NCI-H2029 treated with DMSO at 0.1 percent for 48 hours (cell line): ENCODE measurements at regions not wholly inside any gene's neighbourhood (a gene's known extent, or its start where the extent isn't known, plus 50 kb on each side); places are given as distances from the start of the nearest gene placed in this dataset.
"Not testable (repeated sequence)": the region's sequence is repeated elsewhere in the genome, so short reads cannot be mapped to it uniquely, and the experiment has no call there.

ENCODE experiments used
- DNase-seq: peaks from one replicate; lab custom pipeline; 2025; lab: John Stamatoyannopoulos, UW

DNA sequence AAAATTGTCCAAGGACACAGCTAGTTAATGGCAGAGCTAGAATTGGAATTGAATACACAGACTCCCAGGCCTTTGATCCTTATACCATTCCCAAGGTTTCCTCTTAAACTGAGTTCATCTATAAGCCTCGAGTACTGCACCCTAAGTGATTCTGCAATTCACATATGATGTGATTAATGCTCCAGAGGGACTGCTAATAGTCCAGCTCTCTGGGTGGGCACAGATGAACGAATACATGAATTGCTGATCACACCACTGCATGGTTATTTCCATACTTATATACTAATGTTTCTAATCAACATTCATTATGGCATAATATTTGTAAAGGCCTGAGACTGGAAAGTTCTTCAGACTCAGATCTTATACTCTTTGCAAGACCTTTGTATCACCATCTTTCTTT, 101.8 kb downstream of the NUFIP1 start:
- no peak for DNase-seq

DNA sequence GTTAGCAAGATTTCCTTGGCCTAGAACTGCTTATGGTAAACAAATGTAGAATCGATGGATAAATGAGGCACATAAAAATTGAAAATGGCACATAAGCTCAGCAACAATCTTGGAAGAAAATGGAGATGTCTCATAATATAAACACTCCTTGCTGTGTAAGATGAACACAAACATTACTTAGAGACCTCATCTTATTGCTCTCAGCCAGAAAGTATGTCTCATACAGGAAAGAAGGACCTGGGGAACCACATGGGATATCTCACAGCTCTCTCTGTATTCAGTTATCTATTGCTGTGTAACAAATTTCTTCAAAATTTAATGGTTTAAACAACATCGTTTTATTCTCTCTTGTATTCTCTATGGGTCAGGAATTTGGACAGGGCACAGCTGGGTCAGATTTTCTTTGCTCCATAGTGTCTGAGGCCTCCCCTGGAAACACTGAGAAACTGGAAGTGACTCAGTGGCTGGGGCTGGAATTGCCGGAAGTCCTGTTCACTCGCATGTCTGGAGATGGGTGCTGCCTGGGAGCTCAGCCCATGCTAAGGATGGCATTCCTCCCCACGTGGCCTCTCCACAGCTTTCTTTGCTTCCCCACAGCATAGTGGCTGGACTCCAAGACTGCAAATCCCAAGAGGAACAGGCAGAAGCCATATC, 105.1 kb downstream of the NUFIP1 start:
- no peak for DNase-seq

DNA sequence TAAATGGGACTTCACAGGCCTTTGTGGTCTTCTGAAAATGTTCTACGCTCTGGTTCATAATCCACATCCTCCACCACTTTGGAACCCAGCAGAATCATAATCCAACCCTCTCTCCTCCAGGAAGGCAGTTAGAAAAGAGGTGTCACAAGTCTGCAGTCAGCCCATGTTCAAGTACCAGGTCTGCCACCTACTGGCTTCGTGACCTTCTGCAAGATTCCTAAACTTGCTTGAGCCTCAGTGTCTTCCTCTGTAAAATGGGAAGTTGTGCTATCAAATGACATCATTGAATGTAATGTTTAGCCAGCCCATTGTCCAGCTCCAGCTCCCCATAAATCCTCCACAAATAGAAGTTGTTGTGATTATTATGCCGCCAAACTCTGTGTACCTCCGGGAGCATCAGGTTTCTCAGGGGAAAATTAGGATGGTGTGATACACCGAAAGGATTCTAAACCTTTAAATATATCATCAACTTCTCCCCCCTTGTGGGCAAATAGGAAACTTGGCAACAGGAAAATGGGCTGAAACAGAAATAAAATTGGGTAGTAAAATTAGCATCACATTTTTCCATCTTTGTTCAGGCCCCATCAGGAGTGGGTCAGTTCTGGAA, 109.7 kb downstream of the NUFIP1 start:
- DNase-seq: no peak

DNA sequence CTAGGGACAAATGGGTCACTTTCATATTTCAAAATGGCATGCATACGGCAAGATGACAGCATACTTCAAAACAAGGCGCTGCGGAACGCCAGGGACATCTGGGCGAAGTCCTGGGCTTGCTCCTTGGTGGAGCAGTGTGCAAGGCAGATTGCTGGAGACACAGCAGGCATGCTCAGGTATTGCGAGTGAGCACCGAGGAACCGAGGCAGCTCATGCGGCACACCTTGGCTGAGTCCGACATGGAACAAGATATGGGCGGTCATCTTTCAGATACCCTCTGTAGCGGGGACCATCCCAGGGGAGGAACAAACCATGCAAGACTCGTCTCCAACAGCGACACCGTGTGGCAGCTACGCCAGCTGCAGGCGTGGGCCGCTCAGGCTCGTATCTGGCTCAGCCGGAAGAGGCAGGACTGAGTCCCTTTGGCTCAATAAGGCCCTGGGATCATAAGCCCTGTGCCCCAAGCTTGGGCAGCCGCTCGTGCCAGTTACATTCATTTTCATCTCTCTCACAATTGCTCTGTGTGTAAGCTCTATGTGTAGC, 112.4 kb downstream of the NUFIP1 start:
- no peak for DNase-seq

DNA sequence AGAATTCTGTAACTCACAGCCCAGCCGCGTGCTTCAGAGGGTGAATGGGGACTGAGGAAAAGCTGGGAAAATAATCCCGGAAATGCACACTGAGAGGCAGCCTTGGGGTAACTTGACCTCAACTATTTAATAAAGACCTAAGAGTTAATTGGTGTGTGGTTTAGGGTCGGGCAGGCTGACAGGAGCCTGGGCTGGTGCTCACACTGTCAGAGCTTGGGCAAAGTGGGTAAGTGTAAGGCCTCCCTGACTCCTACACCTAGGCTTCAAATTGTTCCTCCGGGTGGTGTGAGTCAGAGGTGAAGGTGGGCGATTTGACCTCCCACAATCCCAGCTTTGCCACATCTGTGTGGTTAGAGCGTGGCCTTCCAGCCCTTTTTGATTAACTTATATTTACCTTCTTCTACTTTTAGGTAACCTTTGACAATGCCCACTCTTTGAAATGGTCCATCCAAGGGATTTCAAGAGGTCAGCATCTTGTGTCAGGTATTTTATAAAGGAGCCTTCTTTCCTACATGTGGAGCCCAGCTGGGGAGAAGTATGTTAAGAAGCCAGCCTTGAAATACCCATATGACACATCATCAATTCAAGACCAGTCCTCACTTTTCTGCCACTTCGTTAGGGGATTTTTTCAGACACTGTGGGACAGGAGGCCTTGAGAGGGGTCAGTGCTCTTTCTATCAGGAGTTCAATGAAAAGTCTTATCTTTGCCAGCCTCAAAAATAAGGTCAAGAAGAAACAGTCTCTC, 114.2 kb downstream of the NUFIP1 start:
- DNase-seq: no peak

- DNase-seq: no peak
Observed at GRCh38 chr13:44874176-44874575, 115.1 kb downstream of the NUFIP1 start.

GRCh38 chr13:44873461-44873860, 115.8 kb downstream of the NUFIP1 start:
- no peak for DNase-seq

GRCh38 chr13:44872751-44873150, 116.5 kb downstream of the NUFIP1 start:
- DNase-seq: no peak

DNA sequence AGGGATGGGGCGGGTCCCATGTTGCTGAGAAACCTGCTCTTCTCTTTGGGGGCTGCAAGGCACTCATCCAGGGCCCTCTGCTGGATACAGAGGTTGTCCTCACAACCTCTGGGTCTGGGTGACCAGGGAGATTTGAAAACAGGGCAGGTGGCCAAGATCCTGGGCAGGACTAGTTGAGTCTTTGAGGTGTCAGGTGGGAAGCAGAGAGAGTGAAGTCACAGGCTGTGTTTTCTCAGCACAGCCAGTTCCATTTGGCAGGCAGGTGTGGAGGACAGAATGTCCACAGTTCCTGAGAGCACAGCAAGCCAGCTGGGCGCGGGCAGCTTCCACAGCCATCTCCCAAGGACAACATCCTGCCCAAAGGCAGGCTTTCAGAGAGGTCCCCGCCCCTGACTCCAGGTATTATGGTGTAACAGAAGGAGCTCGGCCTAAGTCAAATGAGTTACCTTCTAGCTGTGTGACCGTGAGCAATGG, 118.8 kb downstream of the NUFIP1 start:
- no peak for DNase-seq

- no peak for DNase-seq
Observed at GRCh38 chr13:44869167-44869566, 120.1 kb downstream of the NUFIP1 start.

DNA sequence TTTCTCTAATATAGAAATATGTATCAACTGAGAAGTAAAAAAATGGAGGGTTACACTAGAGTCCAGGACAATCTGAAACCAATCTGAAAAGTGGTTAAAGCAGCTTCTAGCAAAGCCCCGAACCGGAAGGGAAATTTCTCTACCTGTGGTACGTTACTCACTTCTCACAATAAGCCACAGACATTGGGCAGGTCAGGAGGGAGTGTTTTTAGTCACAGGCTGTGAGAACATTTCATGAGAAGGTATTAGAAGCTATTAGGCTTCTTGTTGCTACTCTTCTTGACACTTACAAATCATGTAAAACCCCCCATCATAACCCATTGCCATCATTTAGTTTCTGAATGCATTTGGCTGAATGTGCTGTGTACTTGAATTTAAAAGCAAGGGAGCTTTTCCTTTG, 120.9 kb downstream of the NUFIP1 start:
- DNase-seq: no peak

GRCh38 chr13:44867825-44868224, 121.4 kb downstream of the NUFIP1 start:
- DNase-seq: no peak

DNA sequence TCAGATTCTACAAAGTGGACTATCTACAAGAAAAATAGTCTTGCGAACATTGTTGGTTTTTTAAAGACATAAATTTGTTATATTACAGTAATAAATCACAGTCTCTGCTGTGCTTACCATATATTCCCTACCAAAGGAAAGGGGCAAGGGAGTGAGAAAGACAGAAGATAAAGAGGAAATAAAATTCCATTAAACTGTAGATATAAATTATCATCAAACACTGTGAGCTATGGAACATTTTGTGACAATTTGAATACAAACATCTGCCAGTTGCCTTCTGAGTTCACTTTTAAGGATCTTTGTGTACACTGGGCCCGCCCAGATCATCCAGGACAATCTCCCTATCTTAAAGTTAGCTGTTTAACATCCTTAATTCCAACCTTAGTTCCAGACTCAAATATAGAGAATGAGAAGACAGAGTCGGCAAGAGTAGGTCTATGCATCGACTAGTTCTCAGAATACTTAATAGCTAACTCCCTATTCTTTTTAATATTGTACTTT, 122.8 kb downstream of the NUFIP1 start:
- no peak for DNase-seq

DNA sequence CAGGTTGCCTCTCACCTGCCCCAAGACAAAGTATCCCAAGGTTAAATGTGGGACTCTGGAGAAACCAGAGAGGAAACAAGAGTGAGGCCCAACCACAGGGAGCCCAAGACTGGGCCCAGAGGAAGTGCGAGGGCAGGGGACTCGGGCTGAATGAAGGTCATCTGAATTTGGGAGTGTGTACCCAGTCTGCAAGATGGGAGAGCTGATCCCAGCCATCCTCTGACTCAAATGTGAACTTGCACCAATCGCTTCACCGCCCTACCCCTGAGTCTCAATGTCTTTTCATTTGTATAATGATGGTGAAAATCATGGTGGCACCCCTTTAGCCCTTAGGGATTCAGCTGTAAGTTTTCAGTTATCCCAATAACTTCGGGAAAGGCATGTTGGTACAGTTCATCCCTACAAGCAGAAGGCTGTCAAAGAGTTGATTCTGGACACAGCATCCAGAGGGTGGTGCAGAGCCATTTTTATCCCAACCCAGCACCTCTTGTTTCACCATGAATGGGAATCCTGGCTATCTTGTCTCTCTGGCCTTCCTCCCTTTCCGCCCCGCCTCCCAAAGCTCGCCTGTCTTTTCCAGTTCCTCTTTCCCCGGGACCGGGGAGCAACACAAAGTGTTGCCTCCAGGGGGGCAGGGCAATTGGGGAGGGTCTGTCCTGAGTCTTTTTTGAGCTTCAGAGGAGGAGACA, 123.4 kb downstream of the NUFIP1 start:
- DNase-seq: no peak

- DNase-seq: not testable (repeated sequence)
Observed at GRCh38 chr13:44863641-44864040, 125.6 kb downstream of the NUFIP1 start.

- DNase-seq: no peak
Observed at GRCh38 chr13:44860454-44860853, 128.8 kb downstream of the NUFIP1 start.

- DNase-seq: no peak
Observed at GRCh38 chr13:44857736-44858135, 131.5 kb downstream of the NUFIP1 start.

- no peak for DNase-seq
Observed at GRCh38 chr13:44857061-44857460, 132.2 kb downstream of the NUFIP1 start.

DNA sequence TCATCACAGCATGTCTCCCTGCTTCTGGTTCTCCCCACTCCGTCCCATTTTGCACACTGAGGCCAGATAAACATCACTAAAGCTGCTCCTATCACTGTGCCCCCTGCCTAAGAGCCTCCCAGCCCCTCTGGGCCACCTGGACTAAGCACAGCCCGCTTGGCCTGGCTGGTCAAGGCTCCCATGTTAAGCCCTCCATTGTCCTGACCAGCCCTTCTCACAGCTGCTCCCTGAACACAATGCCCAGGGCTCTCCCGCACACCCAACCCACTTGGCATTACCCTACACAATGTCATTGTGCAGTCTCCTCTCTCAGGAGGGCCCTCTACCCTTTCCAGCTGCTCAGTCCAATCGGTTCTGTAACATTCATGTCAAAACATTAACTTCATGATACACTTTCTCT, 133.4 kb downstream of the NUFIP1 start:
- no peak for DNase-seq

DNA sequence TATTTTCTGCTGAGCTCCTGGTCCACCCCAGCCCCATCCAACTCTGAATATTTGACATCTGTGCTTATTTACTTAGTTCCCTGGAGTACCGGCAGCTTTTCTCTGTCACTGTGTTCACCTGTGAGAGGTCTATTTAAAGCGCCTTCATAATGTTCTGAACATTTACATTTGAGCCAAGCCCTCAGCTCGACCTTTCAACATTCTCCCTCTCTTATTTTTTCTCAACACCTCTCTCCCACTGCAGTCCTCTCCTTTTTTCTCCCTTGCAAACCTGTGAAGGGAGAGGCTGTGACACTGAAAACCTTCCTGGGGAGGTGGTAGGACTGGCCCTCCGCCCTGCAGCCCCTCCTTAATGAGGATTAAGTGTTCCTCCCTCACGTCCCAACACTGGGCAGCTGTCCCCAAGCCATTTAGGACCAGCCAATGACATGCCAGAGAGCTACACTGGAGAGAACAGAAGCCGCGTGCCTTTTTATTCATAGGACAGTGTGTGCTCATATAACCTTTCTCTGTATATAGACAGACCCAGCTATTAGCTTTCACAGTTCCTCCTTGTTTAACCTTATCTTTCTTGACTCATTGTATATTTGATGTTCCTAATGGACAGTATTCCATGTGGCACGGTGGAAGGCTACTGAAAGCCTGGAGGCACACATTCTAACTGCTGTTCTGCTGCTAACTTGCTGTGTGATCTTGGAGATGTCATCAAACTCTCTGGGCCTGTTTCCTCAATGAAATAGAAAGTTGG, 134.8 kb downstream of the NUFIP1 start:
- peak; percentile 70 for DNase-seq

- no peak for DNase-seq
Observed at GRCh38 chr13:44853641-44854040, 135.6 kb downstream of the NUFIP1 start.
